ENCODE measurements at regions not wholly inside any gene's neighbourhood (a gene's known extent, or its start where the extent isn't known, plus 50 kb on each side); places are given as distances from the start of the nearest gene placed in this dataset.

- no peak for DNase-seq
These were observed 244.1 kb downstream of the MREG start for GRCh38 chr2:215769246-215769645.

DNA sequence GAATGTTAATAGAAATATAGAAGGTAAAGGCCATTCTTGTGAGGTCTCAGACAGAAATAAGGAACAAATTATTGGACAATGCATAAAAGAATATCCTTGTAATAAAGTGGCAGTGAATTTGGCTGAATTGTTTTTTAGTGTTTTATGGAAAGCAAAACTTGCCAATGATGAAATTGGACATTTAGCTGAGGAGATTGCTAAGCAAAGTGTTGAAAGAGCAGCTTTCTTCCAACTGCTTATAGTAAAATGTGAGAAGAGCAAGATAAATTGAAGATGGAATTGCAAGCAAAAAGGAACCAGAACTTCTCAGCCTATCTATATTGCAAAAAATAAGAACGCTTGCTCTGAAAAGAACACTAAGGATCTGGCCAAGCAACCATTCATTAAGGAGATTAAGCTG, 245.7 kb downstream of the MREG start:
- DNase-seq: no peak

DNA sequence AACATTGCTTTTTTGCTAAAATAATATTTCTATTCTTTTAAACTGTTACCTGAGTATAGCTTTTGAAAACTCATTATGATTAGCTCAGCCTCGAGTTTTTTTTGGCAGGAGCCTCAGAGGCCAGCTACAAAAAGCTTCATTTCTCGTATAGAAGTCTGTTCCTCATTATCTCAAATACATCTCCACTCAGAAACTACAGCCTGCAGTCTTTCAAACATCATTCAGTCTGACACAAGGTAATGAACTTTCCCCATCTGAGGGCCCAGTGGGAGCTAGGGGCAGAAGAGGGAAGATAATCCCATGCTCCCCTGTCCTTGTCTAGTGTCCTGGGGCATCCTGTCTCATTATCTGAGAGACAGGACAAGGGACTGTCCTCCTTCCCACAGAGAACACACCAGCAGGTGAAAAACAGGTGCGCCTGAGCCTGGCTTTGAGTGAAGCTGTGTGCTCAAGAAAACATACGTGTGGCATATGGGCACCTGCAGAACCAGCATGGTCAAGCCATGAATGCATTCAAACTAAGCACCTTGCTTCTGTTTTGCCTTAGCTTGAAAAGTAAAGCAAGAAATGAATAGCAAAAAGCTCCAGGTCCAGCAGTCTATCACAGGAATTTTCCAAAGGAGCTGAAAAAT, 247.5 kb downstream of the MREG start:
- no peak for DNase-seq

DNA sequence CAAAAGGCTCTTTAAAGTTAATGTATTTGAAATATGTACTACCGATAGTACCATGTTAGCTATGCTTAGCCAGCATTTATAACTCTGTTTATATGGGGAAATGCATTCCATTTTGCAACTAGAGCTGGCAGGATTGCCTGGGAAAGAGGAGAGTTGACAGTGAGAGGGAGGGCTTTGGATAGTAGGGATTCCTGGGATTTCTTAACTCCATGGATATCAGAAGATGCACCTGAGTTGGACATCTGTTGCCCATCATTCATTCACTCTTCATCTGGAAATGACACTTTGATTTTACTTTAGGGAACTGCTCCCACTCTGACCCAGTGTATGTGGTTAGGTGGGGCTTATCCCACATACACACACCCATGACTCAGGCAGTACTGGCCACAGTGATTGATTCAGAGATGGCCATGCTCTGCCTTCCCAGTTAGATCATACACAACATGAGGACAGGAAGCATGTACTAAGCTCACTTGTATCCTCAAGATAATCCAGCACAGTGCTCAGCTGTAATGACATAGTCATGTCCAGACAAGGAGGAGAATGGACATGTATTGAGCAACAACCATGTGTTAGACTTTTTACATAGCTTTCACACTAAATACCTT, 248.8 kb downstream of the MREG start:
- no peak for DNase-seq

DNA sequence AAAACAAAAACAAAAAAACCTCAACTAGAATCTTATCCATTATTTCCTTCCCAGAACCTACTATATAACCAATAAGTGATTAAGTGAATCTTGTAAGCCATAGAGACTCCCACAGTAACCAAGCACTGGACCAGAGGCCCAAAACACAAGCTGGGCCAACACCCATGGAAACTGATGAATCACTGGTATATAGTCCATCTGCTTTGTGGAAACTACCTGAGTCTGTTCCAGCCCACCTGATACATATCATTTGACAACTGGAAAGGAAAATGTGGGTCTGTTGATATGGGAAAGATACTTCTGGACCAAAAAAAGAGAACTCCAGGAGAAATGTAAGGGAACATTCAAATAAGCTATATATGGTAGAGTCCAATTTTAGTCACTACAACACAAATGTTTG, 252.8 kb downstream of the MREG start:
- DNase-seq: no peak

DNA sequence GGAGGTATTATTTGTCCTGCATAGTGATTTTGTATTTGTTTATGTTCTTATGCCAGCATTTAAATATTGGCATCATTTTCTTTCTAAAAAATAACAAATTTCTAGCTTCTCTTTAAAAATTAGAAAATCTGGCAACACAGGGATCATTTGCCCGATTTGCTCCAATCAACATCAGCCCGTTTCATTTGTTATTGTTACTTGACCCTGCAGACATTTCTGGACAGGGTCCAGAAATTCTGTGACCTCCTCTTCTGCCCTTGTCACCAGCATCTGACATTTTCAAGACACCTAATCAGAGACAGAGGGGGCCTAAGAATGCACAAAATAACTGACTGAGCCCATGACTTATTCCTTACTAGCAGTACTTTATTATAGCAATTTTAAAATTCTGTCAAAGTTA, 253.3 kb downstream of the MREG start:
- DNase-seq: no peak

- no peak for DNase-seq
These were observed 254.7 kb downstream of the MREG start for GRCh38 chr2:215758691-215759090.

GRCh38 chr2:215756346-215756730, 257.0 kb downstream of the MREG start:
- DNase-seq: no peak

- no peak for DNase-seq
These were observed 257.6 kb downstream of the MREG start for GRCh38 chr2:215755641-215756345.

DNA sequence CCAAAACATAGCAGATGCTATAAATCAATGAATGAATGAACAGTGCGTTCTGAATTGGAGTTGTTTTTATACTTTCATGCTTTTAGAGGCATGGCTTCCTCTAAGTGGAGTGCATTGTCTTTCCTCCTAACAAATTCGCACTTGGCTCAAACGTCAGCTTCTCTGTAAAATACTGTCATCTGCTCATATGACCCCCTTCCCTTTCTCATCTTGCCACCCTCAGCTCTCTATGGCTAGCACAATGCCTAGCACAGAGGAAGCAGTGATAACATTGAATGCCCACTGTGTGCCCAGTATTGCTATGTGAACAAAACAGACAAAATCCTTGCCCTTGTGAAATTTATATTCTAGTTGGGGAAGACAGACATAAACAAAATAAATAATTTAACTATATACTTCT, 258.8 kb downstream of the MREG start:
- no peak for DNase-seq

DNA sequence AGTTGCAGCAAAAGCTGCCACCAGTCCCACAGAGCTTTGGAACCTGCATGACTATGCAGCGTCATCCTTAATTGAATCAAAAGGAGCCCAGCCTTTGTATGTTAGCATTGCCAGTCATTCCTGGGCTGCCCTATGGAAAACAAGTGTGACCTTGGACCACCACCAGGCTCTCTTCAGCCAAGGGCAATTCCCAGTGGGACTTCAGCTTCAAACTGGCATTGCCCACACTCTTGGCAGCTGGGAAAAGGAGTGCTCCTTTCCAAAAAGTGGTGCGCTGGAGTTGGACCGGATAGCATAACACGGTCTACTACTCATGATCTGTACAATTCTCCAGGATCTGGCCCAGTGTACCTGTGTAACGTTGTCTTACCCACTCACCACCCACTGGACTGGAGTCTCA, 259.5 kb downstream of the MREG start:
- no peak for DNase-seq

- DNase-seq: no peak
These were observed 260.4 kb downstream of the MREG start for GRCh38 chr2:215752991-215753390.

- no peak for DNase-seq
These were observed 260.9 kb downstream of the MREG start for GRCh38 chr2:215752436-215752835.

GRCh38 chr2:215751911-215752272, 261.5 kb downstream of the MREG start:
- DNase-seq: no peak

- no peak for DNase-seq
These were observed 262.0 kb downstream of the MREG start for GRCh38 chr2:215751200-215751910.

DNA sequence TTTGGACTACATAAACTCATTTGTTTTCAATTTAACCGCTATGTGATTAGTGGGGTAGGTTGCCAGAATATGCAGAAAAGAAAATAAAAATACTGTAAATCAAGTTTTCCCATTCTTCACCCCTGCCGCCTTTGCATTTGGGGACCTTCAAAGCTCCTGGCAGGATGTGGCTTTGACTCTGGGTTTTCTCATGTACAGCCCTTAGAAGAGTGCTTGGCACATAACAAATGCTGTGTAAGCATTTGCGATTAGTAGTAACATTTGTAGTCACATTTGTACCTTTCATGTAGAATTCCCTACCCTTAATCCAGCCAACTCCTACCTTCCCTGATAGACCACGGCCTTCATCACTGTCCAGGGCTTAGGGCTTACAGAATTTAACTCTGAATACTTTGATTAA, 262.6 kb downstream of the MREG start:
- DNase-seq: peak; percentile 29

GRCh38 chr2:215749092-215749957, 264.0 kb downstream of the MREG start:
- DNase-seq: peak; percentile 85

GRCh38 chr2:215748446-215748845, 264.9 kb downstream of the MREG start:
- DNase-seq: peak; percentile 19

DNA sequence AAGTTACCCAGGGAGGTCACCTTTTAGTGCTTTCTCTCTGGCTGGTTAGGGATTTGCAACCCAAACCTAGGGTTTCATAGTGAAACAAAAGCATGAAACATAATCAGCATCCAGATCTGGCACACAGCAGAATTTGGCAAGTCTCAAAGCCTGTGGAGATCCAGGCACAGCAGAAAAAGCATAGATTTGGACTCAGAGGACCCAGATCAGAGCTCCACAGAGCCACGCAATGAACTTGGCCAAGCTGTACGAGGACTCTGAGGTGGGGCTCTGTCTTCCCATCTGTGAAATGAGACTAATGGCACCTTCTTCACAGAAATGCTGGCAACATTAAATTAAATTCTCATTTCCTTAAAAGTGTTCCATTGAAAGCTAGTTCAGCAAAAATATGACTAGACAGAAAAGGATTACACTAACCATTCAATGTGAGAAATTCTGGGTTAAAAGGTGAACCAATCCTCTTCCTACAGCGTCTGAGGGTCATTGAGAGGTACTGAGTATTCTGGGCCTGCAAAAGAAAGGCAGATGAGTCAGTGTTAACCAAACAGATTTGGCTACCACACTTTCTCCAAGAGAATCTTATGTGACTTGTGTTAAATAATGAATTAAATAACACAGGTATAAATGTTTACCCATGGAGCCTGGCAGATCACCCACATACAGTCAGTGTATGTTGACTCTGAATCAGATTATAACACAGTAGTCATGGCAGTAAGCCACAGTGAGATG, 266.3 kb downstream of the MREG start:
- no peak for DNase-seq

- DNase-seq: no peak
These were observed 267.0 kb downstream of the MREG start for GRCh38 chr2:215746226-215746886.

DNA sequence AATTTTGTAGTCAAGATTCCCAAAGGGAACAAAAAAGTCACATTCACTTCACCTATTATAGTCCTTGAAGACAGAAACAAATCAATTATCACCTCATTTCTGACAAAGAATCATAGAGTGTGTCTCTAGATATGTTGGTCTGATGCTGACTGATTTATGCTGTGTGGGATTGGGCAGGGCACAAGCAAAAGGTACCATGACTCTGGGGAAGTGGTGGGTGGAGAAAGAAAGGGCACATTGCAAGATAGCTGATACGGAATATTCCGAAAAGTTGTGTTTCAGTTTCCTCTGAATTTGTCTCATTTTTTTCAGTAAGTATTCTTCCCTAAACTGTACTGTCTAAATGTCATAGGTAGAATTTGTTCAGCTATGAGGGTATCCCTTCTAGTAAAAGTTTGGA, 268.0 kb downstream of the MREG start:
- DNase-seq: no peak

Measured in tongue (tissue), 1 donor.